ENCODE measurements at regions not wholly inside any gene's neighbourhood (a gene's known extent, or its start where the extent isn't known, plus 50 kb on each side); places are given as distances from the start of the nearest gene placed in this dataset.

GRCh38 chr9:2281803-2282185 lies 266.6 kb downstream of the SMARCA2 start:
- POLR2A ChIA-PET = no interaction called here
- no peak overlapping the region for H3K4me2 ChIP-seq (ENCODE audit: control insufficient read depth, insufficient read depth)

More at GRCh38 chr9:2281803-2282185, 266.6 kb downstream of the SMARCA2 start:
- Histone ChIP-seq H3K27ac (ENCODE audit: control insufficient read depth, insufficient read depth) (no peak overlapping the region), H4K20me1 (ENCODE audit: control insufficient read depth, insufficient read depth) (no peaks in the 10 kb centered on the region), H3K36me3 (ENCODE audit: control insufficient read depth in 2 of 2, insufficient read depth in 2 of 2, low read length in 1 of 2) (no peaks in the 10 kb centered on the region), H2AFZ (ENCODE audit: control insufficient read depth, low read depth, low read length) (no peak overlapping the region), H3K4me3 (no peak overlapping the region), H3K79me2 (ENCODE audit: control insufficient read depth, insufficient read depth, low read length) (no peaks in the 10 kb centered on the region), H3K27me3 (replicated peaks in 1 of 2; ENCODE audit: control insufficient read depth in 2 of 2, insufficient read depth in 2 of 2, low read length in 1 of 2) (no peaks in the 10 kb centered on the region), H3K9ac (ENCODE audit: control insufficient read depth, insufficient read depth, low read length) (no peak overlapping the region), H3K4me1 (ENCODE audit: control insufficient read depth, insufficient read depth, low read length) (no peaks in the 10 kb centered on the region), H3K9me3 (replicated peaks; ENCODE audit: control insufficient read depth, insufficient read depth, low read length) (no peaks in the 10 kb centered on the region)
- DNase-seq (ENCODE audit: low read depth, low spot score) (no peak), ATAC-seq (no peak), FAIRE-seq (no peak)
- BruUV-seq (replicated peaks) = no TSS peak
- WGBS (ENCODE audit: insufficient coverage, insufficient replicate concordance, low lambda C conversion rate, missing lambda C conversion rate) = 47% methylated on average over 2 of the region's 2 CpGs
- ChIA-PET CTCF (no interaction called here), SMC1A (ENCODE audit: uncharacterized antibody, unreplicated experiment) (no interaction called here), RAD21 (ENCODE audit: unreplicated experiment) (no interaction called here)
- TF ChIP-seq JUND (IDR thresholded peaks at IDR 0.05; ENCODE audit: low read depth, low read length) (no peak), PKNOX1 (IDR thresholded peaks at IDR 0.05) (no peak), ZNF622 (IDR thresholded peaks at IDR 0.05) (no peak), ASH2L (IDR thresholded peaks at IDR 0.05; ENCODE audit: borderline replicate concordance, low read depth) (no peak), SRF (IDR thresholded peaks at IDR 0.05; ENCODE audit: low read depth in 2 of 2, low read length in 2 of 2) (no peak), SP1 (IDR thresholded peaks at IDR 0.05; ENCODE audit: low read depth, low read length) (no peak), IKZF2 (IDR thresholded peaks at IDR 0.05) (no peak), STAT3 (IDR thresholded peaks at IDR 0.05; ENCODE audit: low read depth, low read length) (no peak), MYC (IDR thresholded peaks at IDR 0.05; ENCODE audit: insufficient read depth, insufficient read length, insufficient replicate concordance, low read length, severe bottlenecking) (no peak), E2F8 (IDR thresholded peaks at IDR 0.05; ENCODE audit: low read depth, partially characterized antibody) (no peak)
- in situ Hi-C loops (cut with MboI) = no loop called here
- intact Hi-C loops (cut with micrococcal nuclease; ENCODE audit: unreplicated experiment) = no loop called here
